NCI-H748 (cell line): ENCODE measurements at regions not wholly inside any gene's neighbourhood (a gene's known extent, or its start where the extent isn't known, plus 50 kb on each side); places are given as distances from the start of the nearest gene placed in this dataset.

ENCODE experiments used
- DNase-seq: peaks from one replicate; lab custom pipeline; 2025; ENCODE audit not compliant: unreplicated experiment; lab: John Stamatoyannopoulos, UW

DNA sequence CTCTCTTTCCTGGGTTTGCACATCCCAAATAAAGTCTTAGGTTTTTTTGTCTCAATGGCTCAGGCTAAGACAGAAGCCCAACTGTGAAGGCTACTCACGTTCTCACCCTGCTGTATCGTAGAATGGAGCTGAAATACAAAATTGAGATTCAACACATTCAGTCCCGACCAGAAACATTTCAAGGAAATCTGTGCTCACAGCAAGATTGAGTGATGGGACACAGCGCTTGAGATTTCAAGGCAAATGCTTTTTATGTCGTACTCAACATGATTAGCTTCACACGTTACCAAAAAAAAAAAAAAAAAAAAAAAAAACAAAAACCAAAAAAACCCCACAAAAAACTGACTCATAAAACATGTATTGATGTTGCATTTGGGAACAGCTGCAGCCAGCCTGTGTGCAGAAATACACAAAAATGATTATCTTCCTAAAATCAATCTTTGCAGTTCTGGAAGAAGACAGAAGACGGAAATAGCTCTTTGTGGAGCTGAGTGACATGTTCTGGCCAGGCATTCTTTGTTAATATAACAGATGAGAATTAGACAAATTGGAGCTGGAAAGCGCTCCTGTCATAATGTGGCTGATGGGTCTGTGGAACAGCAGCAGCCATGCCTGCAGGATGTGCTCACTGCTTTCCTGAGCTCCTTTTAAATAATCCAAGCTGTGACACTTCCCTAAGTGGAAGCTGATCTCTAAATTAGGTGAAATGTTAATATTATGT, 453.2 kb downstream of the LPIN1 start:
- no peak for DNase-seq

DNA sequence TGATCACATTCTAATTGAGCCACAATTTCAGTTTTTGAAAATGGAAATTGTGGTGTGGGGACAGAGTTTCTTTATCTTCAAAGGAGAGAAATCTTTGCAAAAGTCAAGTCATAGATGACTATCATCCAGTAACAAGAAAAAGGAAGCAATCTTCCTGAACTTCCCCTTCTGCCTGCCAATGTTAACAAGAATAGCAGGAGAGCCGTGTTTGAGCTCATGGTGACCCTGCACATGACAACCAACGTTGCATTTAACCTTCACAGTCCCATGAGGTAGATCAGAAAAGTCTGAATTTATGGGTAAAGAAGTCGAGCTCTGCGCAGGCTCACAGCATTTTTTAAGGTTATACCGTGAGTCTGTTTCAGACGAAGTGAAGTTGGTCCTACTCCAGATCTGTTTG, 454.9 kb downstream of the LPIN1 start:
- DNase-seq = no peak

DNA sequence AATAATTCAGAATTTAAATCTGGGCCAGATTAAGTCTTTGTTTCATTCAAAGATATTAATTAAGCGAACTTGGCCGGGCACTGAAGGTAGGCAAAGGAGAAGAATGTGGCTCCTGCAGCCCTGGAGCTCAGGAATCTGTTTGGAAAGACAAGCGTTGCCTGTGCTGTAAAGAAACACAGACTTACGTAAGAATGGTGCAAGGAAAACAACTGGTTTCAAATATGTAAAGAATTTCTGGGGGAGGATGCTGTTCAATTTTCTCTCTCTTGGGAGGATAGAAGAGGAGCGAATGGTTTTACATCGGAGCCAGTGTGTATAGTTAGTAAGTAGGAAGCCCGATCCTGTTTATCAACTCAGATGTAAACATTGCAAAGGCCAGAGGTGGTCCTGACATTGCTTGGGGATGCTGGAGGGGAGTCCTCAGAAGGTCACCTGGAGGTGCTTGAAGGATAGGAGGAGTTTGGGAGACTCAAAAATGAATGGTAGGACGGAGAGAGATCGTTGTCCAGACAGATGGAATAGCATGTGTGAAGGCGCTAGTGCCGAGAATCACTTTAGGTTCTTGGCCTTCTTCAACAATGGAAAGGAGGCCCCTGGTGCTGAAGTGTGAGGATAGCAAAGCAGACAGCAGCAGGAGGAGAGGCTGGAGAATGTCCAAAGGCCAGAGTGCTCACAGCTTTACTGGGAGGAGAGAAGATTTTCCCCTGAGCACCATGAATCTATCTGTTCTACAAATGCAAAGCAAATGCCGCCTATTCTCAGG, 456.1 kb downstream of the LPIN1 start:
- no peak for DNase-seq

DNA sequence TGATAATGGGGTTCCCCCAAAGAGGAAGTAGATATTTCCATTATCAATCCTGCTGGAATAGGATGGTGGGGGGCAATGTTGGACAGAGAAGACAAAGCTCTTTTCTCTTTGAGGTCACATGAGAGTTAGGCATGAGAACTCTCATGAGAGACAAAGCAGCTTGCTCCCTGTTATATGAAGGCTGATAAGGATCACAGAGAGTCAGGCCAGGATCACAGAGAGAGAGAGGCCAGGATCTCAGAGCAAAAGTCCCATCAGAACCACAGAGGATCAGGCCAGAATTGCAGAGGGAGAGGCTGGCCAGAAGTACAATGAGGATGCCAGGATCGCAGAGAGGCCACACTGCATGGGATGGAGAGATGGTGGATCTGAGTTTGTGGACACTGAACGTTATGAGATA, 457.1 kb downstream of the LPIN1 start:
- no peak for DNase-seq

DNA sequence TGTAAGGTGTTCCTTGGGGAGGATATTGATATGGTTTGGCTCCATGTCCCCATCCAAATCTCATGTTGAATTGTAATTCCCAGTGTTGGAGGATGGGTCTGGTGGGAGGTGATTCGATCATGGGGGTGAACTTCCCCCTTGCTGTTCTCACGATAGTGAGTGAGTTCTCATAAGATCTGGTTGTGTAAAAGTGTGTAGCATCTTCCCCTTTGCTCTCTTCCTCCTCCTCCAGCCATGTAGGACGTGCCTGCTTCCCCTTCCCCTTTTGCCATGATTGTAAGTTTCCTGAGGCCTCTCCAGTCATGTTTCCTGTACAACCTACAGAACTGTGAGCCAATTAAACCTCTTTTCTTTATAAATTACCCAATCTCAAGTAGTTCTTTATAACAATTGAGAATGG, 458.7 kb downstream of the LPIN1 start:
- DNase-seq = no peak

DNA sequence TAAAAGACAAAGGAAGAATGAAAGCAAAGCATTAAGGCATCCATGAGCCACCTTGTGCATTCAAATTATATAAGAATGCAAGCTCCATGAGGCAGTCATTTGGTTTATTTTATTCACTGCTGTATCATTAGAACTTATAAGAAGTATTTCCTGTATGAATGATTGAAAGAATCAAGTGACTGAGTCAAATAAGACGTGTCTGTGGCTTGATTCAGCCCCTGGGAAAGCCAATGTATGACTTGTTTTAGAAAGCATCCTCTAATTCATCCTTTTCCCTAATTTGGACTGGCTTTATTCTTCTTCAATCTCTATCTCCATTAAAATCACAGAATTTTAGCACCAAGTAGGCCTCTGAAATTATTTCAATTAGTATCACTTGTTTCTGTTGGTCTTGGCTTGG, 461.1 kb downstream of the LPIN1 start:
- DNase-seq = no peak

DNA sequence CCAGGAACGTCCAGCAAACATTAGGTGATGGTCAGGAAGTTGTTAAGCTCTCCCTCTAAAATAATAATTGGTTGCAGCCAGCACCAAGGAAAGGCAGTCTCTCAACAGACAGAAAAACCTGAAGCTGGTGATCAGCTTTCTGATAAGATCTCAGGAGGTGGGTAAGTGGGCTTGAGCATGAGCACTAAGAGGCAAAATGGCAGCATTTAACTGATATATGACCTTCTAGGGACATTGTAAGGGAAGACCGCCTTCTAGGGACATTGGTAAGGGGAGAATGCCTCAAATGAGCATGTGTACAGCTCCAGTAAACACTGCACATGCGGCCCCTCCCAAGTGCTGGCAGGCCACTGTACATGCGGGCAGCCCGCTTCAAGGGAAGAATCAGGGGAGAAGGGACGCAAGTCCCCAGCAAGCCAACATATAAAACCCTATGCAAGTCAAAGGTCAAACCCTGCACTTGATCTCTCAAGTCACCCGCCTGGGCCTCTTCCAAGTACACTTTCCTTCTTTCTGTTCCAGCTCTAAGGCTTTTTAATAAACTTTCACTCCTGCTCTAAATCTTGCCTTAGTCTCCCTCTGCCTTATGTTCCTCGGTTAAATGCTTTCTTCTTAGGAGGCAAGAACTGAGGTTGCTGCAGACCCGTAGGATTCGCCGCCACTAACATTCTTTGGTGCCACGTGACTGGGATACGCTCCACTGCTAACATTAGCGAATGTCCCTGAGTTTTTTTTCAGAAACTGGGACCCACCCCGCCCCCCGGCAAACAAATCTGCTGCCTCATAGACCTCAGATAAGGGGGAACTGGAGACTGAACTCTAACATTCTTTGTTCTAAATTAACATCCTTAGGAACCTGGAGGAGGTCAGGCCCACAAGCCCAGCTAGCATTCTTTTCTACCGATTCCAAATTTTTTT, 463.8 kb downstream of the LPIN1 start:
- no peak for DNase-seq

DNA sequence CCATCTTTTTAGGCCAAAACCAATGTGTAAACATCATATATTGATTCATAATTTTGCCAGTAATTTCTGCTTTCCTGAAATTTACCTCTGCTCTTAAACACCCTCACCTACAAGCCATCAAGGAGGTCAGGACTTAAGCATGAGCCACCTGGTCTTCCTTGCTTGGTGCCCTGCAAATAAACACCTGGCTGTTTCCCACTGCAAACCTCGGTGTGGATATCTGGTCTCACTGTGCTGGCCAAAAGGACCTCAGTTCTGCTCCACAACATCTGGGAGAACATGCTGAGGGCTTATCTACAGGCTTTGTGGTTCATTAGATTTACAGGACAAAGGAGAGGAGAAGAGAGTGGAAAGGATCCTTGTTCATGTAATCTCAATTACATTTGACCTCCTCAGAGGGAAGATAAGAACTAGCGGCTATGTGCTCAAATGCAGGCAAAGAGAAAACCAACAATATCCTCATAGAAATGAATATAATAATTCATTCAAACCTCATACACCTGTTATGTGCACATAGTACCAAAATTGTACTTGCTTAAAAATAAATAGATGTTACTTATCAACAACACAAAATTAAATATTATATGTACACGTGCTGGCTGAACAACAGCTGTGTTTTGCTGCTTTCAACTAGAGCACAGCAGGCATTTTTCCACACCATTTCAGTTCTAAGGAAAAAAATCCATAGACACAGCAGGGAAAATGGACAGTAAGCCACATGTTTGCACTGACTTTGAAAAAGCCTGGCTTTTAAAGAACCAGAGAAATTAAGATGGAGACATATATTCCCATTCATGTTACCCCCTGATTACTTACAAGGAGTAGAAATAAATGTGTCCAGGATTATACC, 465.1 kb downstream of the LPIN1 start:
- DNase-seq = peak; percentile 69

DNA sequence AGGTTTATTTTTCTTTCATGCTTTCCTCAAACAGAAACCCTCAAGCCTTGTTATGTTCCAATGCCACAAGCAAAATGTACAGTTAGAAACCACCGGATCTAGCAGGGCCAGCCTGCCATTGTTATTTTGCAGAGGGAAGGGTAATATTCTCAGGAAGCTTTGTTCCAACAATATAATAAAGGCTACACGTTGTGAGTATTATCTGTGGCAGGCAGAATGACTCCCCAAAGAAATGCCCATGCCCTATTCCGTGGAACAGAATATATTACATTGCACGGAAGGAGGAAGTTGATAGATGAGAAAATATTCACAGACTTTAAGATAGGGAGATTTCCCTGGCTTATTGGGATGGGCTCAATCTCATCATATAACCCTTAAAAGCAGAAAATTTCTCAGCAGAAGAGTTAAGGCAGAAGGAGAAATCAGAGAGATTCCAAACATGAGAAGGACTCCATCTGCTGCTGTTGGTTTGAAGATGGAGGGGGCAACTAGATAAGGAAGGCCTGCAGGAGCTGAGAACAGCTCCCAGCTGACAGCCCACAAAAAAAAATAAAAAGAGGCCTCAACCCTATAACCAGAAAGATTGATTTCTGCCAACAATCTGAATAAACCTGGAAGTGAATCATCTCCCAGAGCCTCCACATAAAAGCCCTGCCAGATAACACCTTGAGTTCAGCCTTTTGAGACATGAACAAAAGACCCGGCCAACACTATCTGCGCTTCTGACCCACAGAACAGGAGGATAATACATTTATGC, 466.6 kb downstream of the LPIN1 start:
- DNase-seq = no peak

DNA sequence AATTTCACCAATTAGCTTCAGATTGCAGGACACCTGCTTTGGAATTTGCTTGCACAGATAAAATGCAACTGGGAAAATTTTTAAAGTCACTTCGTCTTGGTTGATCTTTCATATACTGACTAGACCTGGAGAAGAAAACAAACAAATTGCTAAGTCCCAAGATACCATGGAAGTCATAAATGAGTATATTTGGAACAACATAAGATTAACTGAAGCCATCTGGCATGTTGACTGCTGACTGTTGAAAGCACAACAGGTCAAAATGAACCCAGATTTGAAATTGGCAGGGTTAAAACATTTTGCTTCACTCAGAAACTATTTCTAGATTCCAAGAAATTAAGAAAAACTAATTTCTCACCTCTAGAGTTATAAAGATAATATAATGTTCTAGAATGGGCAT, 470.7 kb downstream of the LPIN1 start:
- no peak for DNase-seq

DNA sequence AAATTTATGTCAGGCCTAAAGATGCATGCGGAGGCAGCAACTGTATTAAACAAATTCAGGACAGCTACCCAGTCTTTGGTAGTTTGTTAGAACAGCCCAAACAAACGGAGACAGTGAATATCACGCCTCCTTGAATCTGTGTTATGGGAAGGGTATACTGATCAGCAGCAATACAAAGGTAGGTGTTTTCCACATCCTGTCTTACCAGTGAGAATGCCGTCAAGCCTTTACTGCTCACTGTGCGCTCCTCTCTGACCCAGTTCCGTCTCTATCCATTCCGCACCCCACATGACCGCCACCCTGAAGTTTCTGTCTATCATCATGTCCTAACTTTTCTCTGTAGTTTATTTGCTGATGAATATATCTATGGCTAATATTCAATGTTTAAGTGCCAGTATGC, 473.3 kb downstream of the LPIN1 start:
- DNase-seq = no peak

DNA sequence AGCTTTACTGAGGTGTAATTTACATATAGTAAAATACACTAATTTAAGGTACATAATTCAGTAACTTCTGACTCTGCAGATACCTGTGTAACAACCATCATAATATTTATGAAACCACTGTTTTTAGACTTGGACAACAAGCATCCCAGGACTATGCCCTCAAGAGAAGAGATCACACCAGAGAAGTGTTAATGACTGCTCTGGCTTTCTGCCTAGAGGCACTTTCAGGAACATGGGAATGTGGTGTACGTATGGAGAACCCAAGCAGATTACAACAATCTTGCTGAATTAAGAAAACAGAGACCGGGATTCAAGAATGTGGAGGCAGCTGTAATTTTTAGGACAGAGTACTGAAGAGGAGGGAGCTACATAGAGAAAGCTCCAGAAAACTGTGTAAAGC, 475.2 kb downstream of the LPIN1 start:
- DNase-seq = no peak

DNA sequence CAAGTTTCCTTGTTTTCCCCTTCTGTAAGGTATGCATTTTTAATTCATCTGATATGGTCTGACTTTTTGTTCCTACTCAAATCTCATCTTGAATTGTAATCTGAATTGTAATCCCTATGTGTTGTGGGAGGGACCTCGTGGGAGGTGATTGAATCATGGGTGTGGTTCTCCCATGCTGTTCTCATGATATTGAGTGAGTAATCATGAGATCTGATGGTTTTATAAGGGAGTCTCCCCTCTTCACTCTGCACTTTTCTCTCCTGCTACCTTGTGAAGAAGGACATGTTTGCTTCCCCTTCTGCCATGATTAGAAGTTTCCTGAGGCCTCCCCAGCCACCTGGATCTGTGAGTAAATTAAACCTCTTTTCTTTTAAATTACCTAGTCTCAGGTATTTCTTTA, 476.1 kb downstream of the LPIN1 start:
- no peak for DNase-seq

DNA sequence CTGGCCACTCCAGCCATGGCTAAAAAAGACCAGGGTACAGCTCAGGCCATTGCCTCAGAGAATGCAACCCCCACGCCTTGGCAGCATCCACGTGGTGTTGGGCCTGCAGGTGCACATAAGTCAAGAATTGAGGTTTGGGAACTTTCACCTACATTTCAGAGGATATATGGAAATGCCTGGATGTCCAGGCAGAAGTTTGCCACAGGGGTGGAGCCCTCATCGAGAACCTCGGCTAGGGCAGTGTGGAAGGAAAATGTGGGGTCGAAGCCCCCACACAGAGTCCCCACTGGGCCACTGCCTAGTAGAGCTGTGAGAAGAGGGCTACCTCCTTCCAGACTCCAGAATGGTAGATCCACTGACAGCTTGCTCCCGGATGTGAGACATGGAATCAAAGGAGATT, 477.3 kb downstream of the LPIN1 start:
- no peak for DNase-seq

DNA sequence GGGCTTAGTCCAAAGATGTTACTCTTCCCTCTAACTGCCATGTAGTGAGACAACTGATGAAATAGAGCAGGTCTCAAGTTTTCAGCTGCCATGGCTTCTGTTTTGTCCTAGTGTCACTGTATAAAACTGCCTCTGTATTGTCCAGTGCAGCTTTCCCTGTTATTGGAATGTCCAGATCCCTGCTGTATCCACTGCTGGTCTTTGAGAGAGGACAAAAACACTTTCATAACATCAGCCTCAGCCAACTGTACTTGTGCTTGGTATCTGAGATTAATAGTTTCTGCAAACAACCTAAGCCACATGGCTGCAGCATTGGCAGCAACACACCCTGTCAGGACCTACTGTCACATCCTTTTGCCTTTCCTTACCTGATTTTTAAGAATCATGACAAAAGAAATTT, 480.2 kb downstream of the LPIN1 start:
- DNase-seq = no peak

DNA sequence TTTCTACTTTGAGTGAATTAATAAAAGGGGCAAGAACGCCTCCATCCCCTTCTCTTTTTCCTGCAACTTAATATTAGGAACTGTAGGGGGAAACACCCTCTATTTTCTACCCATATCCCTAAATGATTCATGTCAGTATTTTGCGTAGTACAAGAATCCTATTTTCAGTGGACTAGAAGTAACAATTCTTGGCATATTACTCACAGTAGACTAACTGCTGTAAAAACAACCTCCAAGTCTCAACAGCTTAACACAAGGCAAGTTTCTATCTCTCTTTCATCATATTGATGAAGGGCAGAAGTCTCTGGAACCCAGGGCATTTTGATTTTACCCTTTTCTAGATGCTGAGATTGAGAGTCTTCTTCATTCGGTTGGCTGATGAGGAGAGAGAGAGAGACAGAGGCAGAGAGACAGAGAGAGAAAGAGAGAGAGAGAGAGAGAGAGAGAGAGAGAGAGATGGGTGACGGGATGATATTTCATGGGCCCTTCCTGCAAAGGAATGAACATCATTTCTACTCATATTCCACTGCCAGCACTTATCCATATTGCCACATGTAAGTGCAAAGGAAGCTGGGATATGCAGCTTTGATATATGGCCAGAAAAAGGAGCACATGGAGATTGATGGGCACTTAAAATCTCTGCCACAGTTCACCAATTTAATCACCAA, 481.6 kb downstream of the LPIN1 start:
- no peak for DNase-seq

DNA sequence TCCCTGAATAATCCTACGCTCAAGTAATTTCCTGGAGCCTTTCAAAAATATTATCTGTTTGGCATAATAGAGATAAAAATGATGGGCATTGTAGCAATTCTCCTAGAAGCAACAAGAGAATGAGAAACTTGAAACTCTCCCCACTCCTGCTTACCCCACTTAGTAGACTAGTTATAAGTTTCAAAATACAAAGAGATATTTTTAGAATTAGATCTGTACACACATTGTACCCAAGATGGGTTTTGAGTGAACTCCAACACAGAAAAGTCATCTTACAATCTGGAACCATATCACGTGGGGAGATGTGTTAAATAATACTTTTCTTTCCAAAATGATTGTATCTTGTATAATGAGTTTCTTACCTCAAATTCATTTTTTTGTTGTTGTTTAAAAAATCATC, 484.9 kb downstream of the LPIN1 start:
- no peak for DNase-seq

DNA sequence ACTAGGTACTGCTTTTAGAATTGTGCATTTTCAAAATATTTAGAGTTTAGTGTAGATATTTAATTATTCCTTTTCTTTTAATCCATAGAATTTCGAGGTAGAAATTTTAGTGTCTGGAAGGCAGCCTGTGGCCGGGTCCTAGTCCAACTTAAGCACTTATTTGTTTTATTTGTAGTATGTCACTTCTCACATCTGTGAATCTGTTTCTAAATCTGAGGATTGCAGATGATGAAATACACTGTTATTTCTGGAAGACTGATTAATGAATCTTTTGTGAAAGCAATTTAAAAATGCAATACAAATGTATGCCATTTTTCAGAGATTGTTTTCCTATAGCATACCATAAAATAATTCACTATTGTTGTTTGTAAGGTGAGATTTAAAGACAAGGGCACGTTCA, 483.9 kb upstream of the TRIB2 start:
- DNase-seq = no peak

DNA sequence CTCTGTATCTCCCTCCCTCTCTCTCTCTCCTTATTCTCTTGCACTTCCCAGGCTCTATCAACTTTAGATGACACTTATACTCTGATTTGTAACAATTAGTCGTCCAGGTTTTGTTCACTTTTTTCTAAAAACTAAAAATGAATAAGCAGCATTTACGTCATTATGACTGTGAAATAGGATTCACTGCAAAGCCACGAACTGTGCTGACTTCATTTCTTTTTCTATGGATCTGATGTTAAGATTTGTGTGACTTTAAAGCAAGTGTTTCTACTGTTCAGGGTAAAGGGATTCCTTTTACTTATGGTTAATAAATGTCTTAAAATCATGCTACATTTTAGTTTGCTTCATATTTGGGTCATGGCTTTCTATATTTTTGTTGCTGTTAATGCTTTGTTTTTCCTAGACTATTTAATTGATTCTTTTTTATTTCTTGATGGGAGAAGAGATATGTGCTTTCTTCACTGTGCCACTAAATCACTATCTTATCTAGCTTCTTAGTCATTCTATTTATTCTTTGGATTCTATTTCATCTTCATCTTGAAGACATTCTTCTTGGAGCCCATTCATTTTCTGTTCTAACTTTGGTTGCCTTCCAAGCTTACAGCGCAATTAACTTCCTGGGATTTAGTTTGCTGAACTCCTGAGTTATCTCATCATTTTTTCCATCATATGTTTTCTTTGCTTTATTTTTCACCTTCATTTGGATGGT, 480.4 kb upstream of the TRIB2 start:
- no peak for DNase-seq
